ENCODE measurements at regions not wholly inside any gene's neighbourhood (a gene's known extent, or its start where the extent isn't known, plus 50 kb on each side); places are given as distances from the start of the nearest gene placed in this dataset.
"Not testable (repeated sequence)": the region's sequence is repeated elsewhere in the genome, so short reads cannot be mapped to it uniquely, and the experiment has no call there.

GRCh38 chr12:125332900-125333299 is 267.7 kb downstream of the AACS start:
- DNase-seq (ENCODE audit: low read depth, low spot score) = no peak
- H3K4me3 ChIP-seq (ENCODE audit: low read length) = no peak overlapping the region

- no peak overlapping the region for H3K4me3 ChIP-seq (ENCODE audit: low read length)
- no peak for DNase-seq (ENCODE audit: low read depth, low spot score)
These were observed 271.0 kb downstream of the AACS start for GRCh38 chr12:125336246-125336645.

GRCh38 chr12:125340791-125341190 is 275.6 kb downstream of the AACS start:
- DNase-seq (ENCODE audit: low read depth, low spot score) = no peak
- H3K4me3 ChIP-seq (ENCODE audit: low read length) = no peak overlapping the region

- no peak for DNase-seq (ENCODE audit: low read depth, low spot score)
These were observed 276.2 kb downstream of the AACS start for GRCh38 chr12:125341422-125341821.

GRCh38 chr12:125343649-125344048 is 278.4 kb downstream of the AACS start:
- no peak overlapping the region for H3K4me3 ChIP-seq (ENCODE audit: low read length)
- no peak for DNase-seq (ENCODE audit: low read depth, low spot score)

More at GRCh38 chr12:125341422-125341821, 276.2 kb downstream of the AACS start:
- no peak overlapping the region for H3K4me3 ChIP-seq (ENCODE audit: low read length)

- DNase-seq (ENCODE audit: low read depth, low spot score) = no peak
- H3K4me3 ChIP-seq (ENCODE audit: low read length) = no peak overlapping the region
These were observed 281.1 kb downstream of the AACS start for GRCh38 chr12:125346362-125346761.

- no peak for DNase-seq (ENCODE audit: low read depth, low spot score)
- H3K4me3 ChIP-seq (ENCODE audit: low read length) = no peak overlapping the region
These were observed 286.6 kb downstream of the AACS start for GRCh38 chr12:125351788-125352187.

GRCh38 chr12:125353002-125353401 is 287.8 kb downstream of the AACS start:
- not testable (repeated sequence) for H3K4me3 ChIP-seq (ENCODE audit: low read length); DNase-seq (ENCODE audit: low read depth, low spot score)

- H3K4me3 ChIP-seq (ENCODE audit: low read length) = no peak overlapping the region
- DNase-seq (ENCODE audit: low read depth, low spot score) = no peak
These were observed 288.6 kb downstream of the AACS start for GRCh38 chr12:125353871-125354270.

- DNase-seq (ENCODE audit: low read depth, low spot score) = no peak
- H3K4me3 ChIP-seq (ENCODE audit: low read length) = no peak overlapping the region
These were observed 290.4 kb downstream of the AACS start for GRCh38 chr12:125355614-125356013.

- H3K4me3 ChIP-seq (ENCODE audit: low read length) = no peak overlapping the region
These were observed 290.9 kb downstream of the AACS start for GRCh38 chr12:125356111-125356510.

GRCh38 chr12:125357561-125357960 is 292.3 kb downstream of the AACS start:
- DNase-seq (ENCODE audit: low read depth, low spot score) = no peak

More at GRCh38 chr12:125356111-125356510, 290.9 kb downstream of the AACS start:
- no peak for DNase-seq (ENCODE audit: low read depth, low spot score)

GRCh38 chr12:125360540-125360939 is 295.3 kb downstream of the AACS start:
- no peak for DNase-seq (ENCODE audit: low read depth, low spot score)
- no peak overlapping the region for H3K4me3 ChIP-seq (ENCODE audit: low read length)

More at GRCh38 chr12:125357561-125357960, 292.3 kb downstream of the AACS start:
- H3K4me3 ChIP-seq (ENCODE audit: low read length) = no peak overlapping the region

- no peak overlapping the region for H3K4me3 ChIP-seq (ENCODE audit: low read length)
- no peak for DNase-seq (ENCODE audit: low read depth, low spot score)
These were observed 305.8 kb downstream of the AACS start for GRCh38 chr12:125371033-125371432.

- no peak overlapping the region for H3K4me3 ChIP-seq (ENCODE audit: low read length)
- DNase-seq (ENCODE audit: low read depth, low spot score) = no peak
These were observed 306.9 kb downstream of the AACS start for GRCh38 chr12:125372085-125372484.

- no peak for DNase-seq (ENCODE audit: low read depth, low spot score)
- H3K4me3 ChIP-seq (ENCODE audit: low read length) = no peak overlapping the region
These were observed 308.1 kb downstream of the AACS start for GRCh38 chr12:125373375-125373774.

- no peak for DNase-seq (ENCODE audit: low read depth, low spot score)
These were observed 311.2 kb downstream of the AACS start for GRCh38 chr12:125376422-125376821.

GRCh38 chr12:125377093-125377492 is 311.9 kb downstream of the AACS start:
- no peak for DNase-seq (ENCODE audit: low read depth, low spot score)

More at GRCh38 chr12:125376422-125376821, 311.2 kb downstream of the AACS start:
- H3K4me3 ChIP-seq (ENCODE audit: low read length) = no peak overlapping the region

GRCh38 chr12:125381373-125381772 is 316.1 kb downstream of the AACS start:
- no peak for DNase-seq (ENCODE audit: low read depth, low spot score)
- H3K4me3 ChIP-seq (ENCODE audit: low read length) = no peak overlapping the region

More at GRCh38 chr12:125377093-125377492, 311.9 kb downstream of the AACS start:
- no peak overlapping the region for H3K4me3 ChIP-seq (ENCODE audit: low read length)

GRCh38 chr12:125382926-125383325 is 317.7 kb downstream of the AACS start:
- DNase-seq (ENCODE audit: low read depth, low spot score) = no peak
- H3K4me3 ChIP-seq (ENCODE audit: low read length) = no peak overlapping the region

- DNase-seq (ENCODE audit: low read depth, low spot score) = no peak
These were observed 321.4 kb downstream of the AACS start for GRCh38 chr12:125386652-125387051.

GRCh38 chr12:125387206-125387605 is 322.0 kb downstream of the AACS start:
- H3K4me3 ChIP-seq (ENCODE audit: low read length) = no peak overlapping the region
- DNase-seq (ENCODE audit: low read depth, low spot score) = no peak

More at GRCh38 chr12:125386652-125387051, 321.4 kb downstream of the AACS start:
- H3K4me3 ChIP-seq (ENCODE audit: low read length) = no peak overlapping the region

Measured in Jurkat, Clone E6-1 (cell line).